H1 (cell line): ENCODE measurements at regions not wholly inside any gene's neighbourhood (a gene's known extent, or its start where the extent isn't known, plus 50 kb on each side); places are given as distances from the start of the nearest gene placed in this dataset.

Experiments
- CTCF ChIA-PET: fragments of 300-600 bp; sonication (Branson Sonifier 250); formaldehyde crosslinking; loops from one replicate; lab custom pipeline; 2021; ENCODE audit not compliant: partially characterized antibody; lab: Charles Lee
- POLR2A ChIA-PET: fragments of 300-600 bp; sonication (Branson Sonifier 250); formaldehyde crosslinking; loops from one replicate; lab custom pipeline; 2021; ENCODE audit warnings: inconsistent platforms; ENCODE audit not compliant: partially characterized antibody; lab: Charles Lee
- DNase-seq, 2 experiments: peaks; one replicate each; pipeline versions ENCODE4 v3.0.0 to v3.0.0-alpha.2; 2010 to 2022; ENCODE audit warnings: low spot score in 2 of 2, low read depth in 1 of 2, mixed read lengths in 1 of 2
- FAIRE-seq: peaks from 2 replicates; lab custom pipeline; 2011; peaks lifted over from hg19 to GRCh38; lab: Jason Lieb, UNC
- H2AFZ ChIP-seq: 2 replicates; pipeline ENCODE4 v1.8.1; 2012; ENCODE audit warnings: low read length, inconsistent platforms
- H2AK5ac ChIP-seq: 2 replicates; pipeline ENCODE4 v1.6.1; 2013; ENCODE audit warnings: low read depth, low read length
- H2BK120ac ChIP-seq: replicated peaks from 2 replicates; pipeline ENCODE3; 2013; ENCODE audit warnings: low read depth, low read length, inconsistent platforms
- H2BK12ac ChIP-seq: 2 replicates; pipeline ENCODE4 v1.6.1; 2013; ENCODE audit warnings: low read depth, low read length
- H2BK15ac ChIP-seq: 2 replicates; pipeline ENCODE4 v1.6.1; 2013; ENCODE audit warnings: low read length
- H2BK20ac ChIP-seq: 2 replicates; pipeline ENCODE4 v1.6.1; 2013; ENCODE audit warnings: low read length
- H2BK5ac ChIP-seq: 2 replicates; pipeline ENCODE4 v1.6.1; 2013; ENCODE audit warnings: low read depth, low read length
- H3K14ac ChIP-seq: 2 replicates; pipeline ENCODE4 v1.6.1; 2013; ENCODE audit warnings: inconsistent platforms; ENCODE audit not compliant: insufficient read length
- H3K18ac ChIP-seq: 2 replicates; pipeline ENCODE4 v1.6.1; 2013; ENCODE audit warnings: low read length; ENCODE audit errors: extremely low read depth
- H3K23ac ChIP-seq: 2 replicates; pipeline ENCODE4 v1.6.1; 2013; ENCODE audit warnings: inconsistent platforms; ENCODE audit not compliant: insufficient read length
- H3K23me2 ChIP-seq: 2 replicates; pipeline ENCODE4 v1.6.1; 2013; ENCODE audit warnings: low read depth, low read length
- H3K27ac ChIP-seq: 2 replicates; pipeline ENCODE4 v1.6.1; 2011; ENCODE audit warnings: low read depth, low read length, inconsistent platforms
- H3K27me3 ChIP-seq, 4 experiments: replicated peaks in 1 of 4; 1 replicate in 1 of 4; 2 replicates in 3 of 4; pipeline versions ENCODE4 v1.6.1 to v1.8.1; 2011 to 2013; ENCODE audit warnings: low read length in 3 of 4, mild to moderate bottlenecking in 3 of 4, inconsistent platforms in 2 of 4, mixed read lengths in 2 of 4, moderate library complexity in 1 of 4; ENCODE audit not compliant: control insufficient read depth in 3 of 4, insufficient read depth in 3 of 4; ENCODE audit errors: extremely low read depth in 1 of 4
- H3K36me3 ChIP-seq, 4 experiments: 2 replicates each; pipeline versions ENCODE4 v1.6.1 to v1.8.1; 2011 to 2013; ENCODE audit warnings: mild to moderate bottlenecking in 4 of 4, low read length in 3 of 4, moderate library complexity in 2 of 4, control low read depth in 1 of 4, inconsistent platforms in 1 of 4; ENCODE audit not compliant: insufficient read depth in 4 of 4, control insufficient read depth in 2 of 4
- H3K4ac ChIP-seq: replicated peaks from 2 replicates; pipeline ENCODE3; 2013; ENCODE audit warnings: low read length, low read depth, mixed read lengths, inconsistent platforms; ENCODE audit not compliant: insufficient read length
- H3K4me1 ChIP-seq, 4 experiments: replicated peaks in 1 of 4; 1 replicate in 1 of 4; 2 replicates in 3 of 4; pipeline versions ENCODE4 v1.6.1 to v1.8.1; 2011 to 2013; ENCODE audit warnings: low read length in 3 of 4, inconsistent platforms in 2 of 4, mixed read lengths in 1 of 4; ENCODE audit not compliant: insufficient read depth in 4 of 4, control insufficient read depth in 3 of 4
- H3K4me2 ChIP-seq, 2 experiments: 2 replicates each; pipeline versions ENCODE4 v1.6.1 to v1.8.1; 2011 to 2013; ENCODE audit warnings: low read depth in 2 of 2, low read length in 2 of 2, control low read depth in 1 of 2, inconsistent platforms in 1 of 2, mild to moderate bottlenecking in 1 of 2; ENCODE audit not compliant: insufficient read depth in 1 of 2
- H3K4me3 ChIP-seq, 4 experiments: fragments of 200-600, 300-600 bp in 1 of 4; sonication (generic), shearing (Covaris generic), sonication (Bioruptor Twin) in 1 of 4; 2 replicates each; pipeline versions ENCODE4 v1.5.1 to v1.8.1; 2011 to 2016; ENCODE audit warnings: low read length in 4 of 4, low read depth in 3 of 4, control low read depth in 2 of 4, inconsistent platforms in 2 of 4, mild to moderate bottlenecking in 2 of 4, mixed read lengths in 1 of 4, moderate library complexity in 1 of 4; ENCODE audit not compliant: insufficient read depth in 2 of 4; ENCODE audit errors: extremely low read depth in 1 of 4
- H3K56ac ChIP-seq: replicated peaks from 2 replicates; pipeline ENCODE3; 2013; ENCODE audit warnings: low read depth, mild to moderate bottlenecking, mixed read lengths, low read length, inconsistent platforms; ENCODE audit not compliant: insufficient read length
- H3K79me1 ChIP-seq: 2 replicates; pipeline ENCODE4 v1.6.1; 2013; ENCODE audit warnings: low read depth, low read length, control low read depth
- H3K79me2 ChIP-seq, 2 experiments: 2 replicates each; pipeline versions ENCODE4 v1.6.1 to v1.8.1; 2012 to 2013; ENCODE audit warnings: low read length in 2 of 2, mild to moderate bottlenecking in 2 of 2, inconsistent platforms in 1 of 2; ENCODE audit not compliant: insufficient read depth in 2 of 2, control insufficient read depth in 1 of 2
- H3K9ac ChIP-seq, 4 experiments: replicated peaks in 1 of 4; 1 replicate in 1 of 4; 2 replicates in 3 of 4; pipeline versions ENCODE4 v1.6.1 to v1.8.1; 2011 to 2013; ENCODE audit warnings: low read depth in 3 of 4, low read length in 3 of 4, control low read depth in 2 of 4, mild to moderate bottlenecking in 2 of 4, moderate library complexity in 2 of 4, inconsistent platforms in 1 of 4; ENCODE audit errors: extremely low read depth in 1 of 4
- H3K9me3 ChIP-seq, 2 experiments: 2 replicates each; pipeline versions ENCODE4 v1.6.1 to v1.8.1; 2012 to 2013; ENCODE audit warnings: mild to moderate bottlenecking in 2 of 2, moderate library complexity in 2 of 2, control low read depth in 1 of 2, inconsistent platforms in 1 of 2, low read depth in 1 of 2, low read length in 1 of 2, mixed read lengths in 1 of 2; ENCODE audit not compliant: insufficient read depth in 2 of 2
- H4K20me1 ChIP-seq, 2 experiments: replicated peaks in 1 of 2; 2 replicates each; pipeline versions ENCODE3 to v1.8.1; 2011 to 2013; ENCODE audit warnings: inconsistent platforms in 2 of 2, low read length in 2 of 2, mild to moderate bottlenecking in 1 of 2; ENCODE audit not compliant: insufficient read depth in 2 of 2, control insufficient read depth in 1 of 2
- H4K5ac ChIP-seq: 2 replicates; pipeline ENCODE4 v1.6.1; 2013; ENCODE audit warnings: low read length, low read depth, mixed read lengths, inconsistent platforms; ENCODE audit not compliant: insufficient read length
- H4K8ac ChIP-seq: 2 replicates; pipeline ENCODE4 v1.8.0; 2013; ENCODE audit warnings: mild to moderate bottlenecking, moderate library complexity, low read length, inconsistent platforms; ENCODE audit not compliant: insufficient read depth; ENCODE audit errors: extremely low read depth
- H4K91ac ChIP-seq: replicated peaks from 2 replicates; pipeline ENCODE3; 2013; ENCODE audit warnings: low read length, mixed read lengths, inconsistent platforms; ENCODE audit not compliant: insufficient read length
- CEBPB ChIP-seq: IDR thresholded peaks from 2 replicates; pipeline ENCODE4 v1.6.1; 2012; ENCODE audit warnings: low read depth, low read length
- EP300 ChIP-seq, 2 experiments: IDR thresholded peaks; 1 replicate in 1 of 2; 2 replicates in 1 of 2; pipeline ENCODE4 v1.6.1; 2011 to 2012; ENCODE audit warnings: low read depth in 2 of 2, low read length in 2 of 2, mild to moderate bottlenecking in 2 of 2, borderline replicate concordance in 1 of 2, inconsistent platforms in 1 of 2, moderate library complexity in 1 of 2
- GTF2F1 ChIP-seq: IDR thresholded peaks from 2 replicates; pipeline ENCODE4 v1.6.1; 2012; ENCODE audit warnings: low read depth, low read length, improper control_type of control experiment, borderline replicate concordance
- HDAC6 ChIP-seq: IDR thresholded peaks from one replicate; pipeline ENCODE4 v1.7.1; 2012; ENCODE audit warnings: low read depth, mild to moderate bottlenecking, inconsistent platforms, low read length, moderate library complexity
- RNF2 ChIP-seq: fragments of 200-900, 300-1000 bp; sonication (generic); IDR thresholded peaks from 2 replicates; pipeline ENCODE4 v1.7.1; 2016; ENCODE audit warnings: borderline replicate concordance, low read depth, mild to moderate bottlenecking, antibody characterized with exemption, low read length; ENCODE audit not compliant: poor library complexity, severe bottlenecking; ENCODE audit errors: missing control alignments
- TAF7 ChIP-seq: optimal IDR thresholded peaks from 2 replicates; pipeline ENCODE3; 2011; ENCODE audit warnings: low read depth, mild to moderate bottlenecking, inconsistent platforms, low read length, moderate library complexity, borderline replicate concordance
- WGBS, 2 experiments: shearing (Covaris generic) in 1 of 2; methylation state at CpG; one replicate each; pipeline versions ENCODE4 v1.1.6 to v1.1.7; 2013 to 2015; ENCODE audit warnings: low lambda C conversion rate in 2 of 2, mixed read lengths in 2 of 2, inconsistent platforms in 1 of 2, low coverage in 1 of 2, missing lambda C conversion rate in 1 of 2; ENCODE audit not compliant: insufficient replicate concordance in 2 of 2, insufficient coverage in 1 of 2, insufficient read length in 1 of 2; ENCODE audit errors: extremely low coverage in 1 of 2, missing lambda C conversion rate in 1 of 2; 5-methylcytosine and 5-hydroxymethylcytosine counted together

GRCh38 chr13:110784704-110785103, 71.2 kb downstream of the ING1 start:
- Histone ChIP-seq H3K23me2 (no peaks in the 10 kb centered on the region), H3K14ac (no peak overlapping the region), H3K79me2 (no peaks in the 10 kb centered on the region), H3K4me2 (no peak overlapping the region), H3K23ac (no peak overlapping the region), H3K4me3 (no peak overlapping the region), H3K36me3 (no peaks in the 10 kb centered on the region; a peak in 1 of 8 replicates), H3K4ac (no peak overlapping the region), H3K79me1 (no peaks in the 10 kb centered on the region), H3K27me3 (no peaks in the 10 kb centered on the region), H2AK5ac (no peak overlapping the region), H2BK20ac (no peak overlapping the region), H2BK12ac (no peak overlapping the region), H2BK120ac (no peak overlapping the region), H4K8ac (no peak overlapping the region), H2BK5ac (no peak overlapping the region), H4K20me1 (no peaks in the 10 kb centered on the region), H2AFZ (no peak overlapping the region), H4K91ac (no peak overlapping the region), H3K56ac (no peak overlapping the region), H4K5ac (no peak overlapping the region), H3K18ac (no peak overlapping the region), H3K9ac (no peak overlapping the region), H2BK15ac (no peak overlapping the region), H3K4me1 (no peaks in the 10 kb centered on the region), H3K27ac (no peak overlapping the region), H3K9me3 (peaks cover 13 to 16% of the 10 kb centered on the region in 2 experiments)
- no peak for FAIRE-seq
- ChIA-PET CTCF (no interaction called here), POLR2A (no interaction called here)
- TF ChIP-seq RNF2 = no peak
- no peak for TF ChIP-seq HDAC6
- no peak for TF ChIP-seq TAF7
- no peak for TF ChIP-seq CEBPB
- TF ChIP-seq GTF2F1 = no peak
- no peak for TF ChIP-seq EP300 (IDR thresholded peaks at IDR 0.05; ENCODE audit: borderline replicate concordance in 1 of 2, low read depth in 2 of 2, low read length in 2 of 2)
- 85% methylated on average over 2 of the region's 2 CpGs; no CpG with 5 or more reads in 1 of the 2 experiments for WGBS, 2 experiments
- no peak for DNase-seq
